Central memory CD8-positive, alpha-beta T cell (primary cell): ENCODE measurements at regions not wholly inside any gene's neighbourhood (a gene's known extent, or its start where the extent isn't known, plus 50 kb on each side); places are given as distances from the start of the nearest gene placed in this dataset.

Experiments
- ATAC-seq: fragments of 150-1000 bp; cut with Tn5 transposase; replicated peaks from 2 replicates; pipeline ENCODE4 v1.10.0; 2022; ENCODE audit warnings: mild to moderate bottlenecking, moderate FRiP score, moderate number of reproducible peaks; ENCODE audit not compliant: poor library complexity, severe bottlenecking; ENCODE audit errors: extremely low read depth
- DNase-seq, 2 donors: peaks; one replicate each; pipeline ENCODE4 v3.0.0; 2021; ENCODE audit warnings: low spot score in 2 of 2
- H3K27ac Mint-ChIP-seq: one replicate; pipeline ENCODE4 v1.8.0; 2022; ENCODE audit warnings: low read depth, mild to moderate bottlenecking, moderate library complexity, mixed read lengths
- H3K27me3 Mint-ChIP-seq: one replicate; pipeline ENCODE4 v1.8.0; 2022; ENCODE audit warnings: mixed read lengths
- H3K36me3 Mint-ChIP-seq: one replicate; pipeline ENCODE4 v1.8.0; 2022; ENCODE audit warnings: mild to moderate bottlenecking, moderate library complexity, mixed read lengths; ENCODE audit not compliant: insufficient read depth
- H3K4me1 Mint-ChIP-seq: one replicate; pipeline ENCODE4 v1.8.0; 2022; ENCODE audit warnings: mixed read lengths
- H3K4me3 Mint-ChIP-seq: one replicate; pipeline ENCODE4 v1.8.0; 2022; ENCODE audit warnings: mild to moderate bottlenecking, moderate library complexity, mixed read lengths
- H3K9me3 Mint-ChIP-seq: one replicate; pipeline ENCODE4 v1.8.0; 2022; ENCODE audit warnings: mixed read lengths

- DNase-seq: no peak
- peaks cover 9% of the 10 kb centered on the region for H3K9me3 Mint-ChIP-seq
- H3K4me3 Mint-ChIP-seq: no peak overlapping the region
- no peaks in the 10 kb centered on the region for H3K4me1 Mint-ChIP-seq
- ATAC-seq: no peak
- H3K36me3 Mint-ChIP-seq: no peaks in the 10 kb centered on the region
- H3K27ac Mint-ChIP-seq: no peak overlapping the region
- no peaks in the 10 kb centered on the region for H3K27me3 Mint-ChIP-seq
Observed at GRCh38 chr6:97524811-97525210, 241.8 kb upstream of the MMS22L start.

- Mint-ChIP-seq H3K27ac (no peak overlapping the region), H3K4me1 (no peaks in the 10 kb centered on the region), H3K9me3 (no peaks in the 10 kb centered on the region), H3K36me3 (no peaks in the 10 kb centered on the region), H3K4me3 (no peak overlapping the region), H3K27me3 (no peaks in the 10 kb centered on the region)
- ATAC-seq: no peak
- DNase-seq: no peak
Observed at GRCh38 chr6:97535800-97536199, 252.8 kb upstream of the MMS22L start.

GRCh38 chr6:97548354-97548753 lies 265.3 kb upstream of the MMS22L start:
- no peaks in the 10 kb centered on the region for H3K4me1 Mint-ChIP-seq
- no peak overlapping the region for H3K4me3 Mint-ChIP-seq
- no peak overlapping the region for H3K27ac Mint-ChIP-seq
- DNase-seq (no peak), ATAC-seq (no peak)
- H3K36me3 Mint-ChIP-seq: no peaks in the 10 kb centered on the region
- H3K27me3 Mint-ChIP-seq: no peaks in the 10 kb centered on the region
- H3K9me3 Mint-ChIP-seq: peaks cover 12% of the 10 kb centered on the region

- no peak overlapping the region for H3K4me3 Mint-ChIP-seq
Observed at GRCh38 chr6:97557355-97557754, 274.3 kb upstream of the MMS22L start.

GRCh38 chr6:97563529-97563928 lies 280.5 kb upstream of the MMS22L start:
- Mint-ChIP-seq H3K27ac (no peak overlapping the region), H3K4me1 (no peaks in the 10 kb centered on the region), H3K9me3 (peaks cover 19% of the 10 kb centered on the region), H3K27me3 (no peaks in the 10 kb centered on the region), H3K36me3 (no peaks in the 10 kb centered on the region), H3K4me3 (no peak overlapping the region)
- DNase-seq (no peak), ATAC-seq (no peak)

More at GRCh38 chr6:97557355-97557754, 274.3 kb upstream of the MMS22L start:
- Mint-ChIP-seq H3K36me3 (no peaks in the 10 kb centered on the region), H3K4me1 (no peaks in the 10 kb centered on the region), H3K27me3 (no peaks in the 10 kb centered on the region), H3K27ac (no peak overlapping the region), H3K9me3 (peaks cover 14% of the 10 kb centered on the region)
- no peak for ATAC-seq
- no peak for DNase-seq

- no peaks in the 10 kb centered on the region for H3K4me1 Mint-ChIP-seq
- H3K27ac Mint-ChIP-seq: no peak overlapping the region
- H3K36me3 Mint-ChIP-seq: no peaks in the 10 kb centered on the region
- no peaks in the 10 kb centered on the region for H3K9me3 Mint-ChIP-seq
- H3K4me3 Mint-ChIP-seq: no peak overlapping the region
- no peak for DNase-seq
- ATAC-seq: no peak
- H3K27me3 Mint-ChIP-seq: no peaks in the 10 kb centered on the region
Observed at GRCh38 chr6:97572943-97573342, 289.9 kb upstream of the MMS22L start.

- no peak overlapping the region for H3K27ac Mint-ChIP-seq
- H3K27me3 Mint-ChIP-seq: no peaks in the 10 kb centered on the region
- H3K36me3 Mint-ChIP-seq: no peaks in the 10 kb centered on the region
- no peaks in the 10 kb centered on the region for H3K4me1 Mint-ChIP-seq
- H3K9me3 Mint-ChIP-seq: peaks cover 6% of the 10 kb centered on the region
- no peak for DNase-seq
- ATAC-seq: no peak
- no peak overlapping the region for H3K4me3 Mint-ChIP-seq
Observed at GRCh38 chr6:97586344-97586743, 303.3 kb upstream of the MMS22L start.

- no peak for ATAC-seq
Observed at GRCh38 chr6:97591955-97592354, 308.9 kb upstream of the MMS22L start.

GRCh38 chr6:97594844-97595243 lies 311.8 kb upstream of the MMS22L start:
- DNase-seq (no peak), ATAC-seq (no peak)
- Mint-ChIP-seq H3K4me1 (no peaks in the 10 kb centered on the region), H3K9me3 (no peaks in the 10 kb centered on the region), H3K27ac (no peak overlapping the region), H3K36me3 (no peaks in the 10 kb centered on the region), H3K27me3 (no peaks in the 10 kb centered on the region), H3K4me3 (no peak overlapping the region)

More at GRCh38 chr6:97591955-97592354, 308.9 kb upstream of the MMS22L start:
- H3K4me3 Mint-ChIP-seq: no peak overlapping the region
- peaks cover 6% of the 10 kb centered on the region for H3K9me3 Mint-ChIP-seq
- no peak overlapping the region for H3K27ac Mint-ChIP-seq
- no peaks in the 10 kb centered on the region for H3K27me3 Mint-ChIP-seq
- H3K4me1 Mint-ChIP-seq: no peaks in the 10 kb centered on the region
- DNase-seq: no peak
- H3K36me3 Mint-ChIP-seq: no peaks in the 10 kb centered on the region

- no peaks in the 10 kb centered on the region for H3K27me3 Mint-ChIP-seq
- no peak overlapping the region for H3K4me3 Mint-ChIP-seq
- no peak overlapping the region for H3K27ac Mint-ChIP-seq
- ATAC-seq (no peak), DNase-seq (no peak)
- no peaks in the 10 kb centered on the region for H3K36me3 Mint-ChIP-seq
- peaks cover 8% of the 10 kb centered on the region for H3K9me3 Mint-ChIP-seq
- H3K4me1 Mint-ChIP-seq: no peaks in the 10 kb centered on the region
Observed at GRCh38 chr6:97621111-97621510, 338.1 kb upstream of the MMS22L start.

GRCh38 chr6:97626671-97627441 lies 343.8 kb upstream of the MMS22L start:
- Mint-ChIP-seq H3K9me3 (peaks cover 11% of the 10 kb centered on the region), H3K27me3 (no peaks in the 10 kb centered on the region), H3K27ac (no peak overlapping the region), H3K4me1 (no peaks in the 10 kb centered on the region), H3K4me3 (no peak overlapping the region), H3K36me3 (peaks cover 1% of the 10 kb centered on the region)
- no peak for DNase-seq
- ATAC-seq: no peak

- Mint-ChIP-seq H3K27ac (no peak overlapping the region), H3K27me3 (no peaks in the 10 kb centered on the region), H3K4me1 (no peaks in the 10 kb centered on the region), H3K36me3 (peaks cover 1% of the 10 kb centered on the region), H3K4me3 (no peak overlapping the region), H3K9me3 (peaks cover 11% of the 10 kb centered on the region)
- DNase-seq (no peak), ATAC-seq (no peak)
Observed at GRCh38 chr6:97629180-97629579, 346.2 kb upstream of the MMS22L start.

- no peaks in the 10 kb centered on the region for H3K4me1 Mint-ChIP-seq
- H3K27ac Mint-ChIP-seq: no peak overlapping the region
- no peaks in the 10 kb centered on the region for H3K27me3 Mint-ChIP-seq
- peaks cover 1% of the 10 kb centered on the region for H3K36me3 Mint-ChIP-seq
- ATAC-seq: no peak
- DNase-seq: no peak
- no peak overlapping the region for H3K4me3 Mint-ChIP-seq
- peaks cover 11% of the 10 kb centered on the region for H3K9me3 Mint-ChIP-seq
Observed at GRCh38 chr6:97630604-97631003, 347.6 kb upstream of the MMS22L start.
